ENCODE measurements at regions not wholly inside any gene's neighbourhood (a gene's known extent, or its start where the extent isn't known, plus 50 kb on each side); places are given as distances from the start of the nearest gene placed in this dataset.

GRCh38 chr18:78906066-78906465, 73.6 kb upstream of the SALL3 start:
- TF ChIP-seq SUZ12 (IDR thresholded peaks at IDR 0.05; ENCODE audit: extremely low read depth, insufficient read depth, insufficient read length) = no peak
- no peak for TF ChIP-seq YY1 (IDR thresholded peaks at IDR 0.05; ENCODE audit: insufficient read depth, insufficient read length)
- no peak for TF ChIP-seq ZNF274 (IDR thresholded peaks at IDR 0.05; ENCODE audit: low read depth, low read length)
